ENCODE measurements at regions not wholly inside any gene's neighbourhood (a gene's known extent, or its start where the extent isn't known, plus 50 kb on each side); places are given as distances from the start of the nearest gene placed in this dataset.

GRCh38 chr5:152094716-152095115, 170.1 kb upstream of the GLRA1 start:
- no peaks in the 10 kb centered on the region for H3K36me3 ChIP-seq (ENCODE audit: control insufficient read depth, insufficient read depth, low read length)
- H3K4me1 ChIP-seq (ENCODE audit: control insufficient read depth, insufficient read depth, low read length, poor library complexity, severe bottlenecking), result no peaks in the 10 kb centered on the region
- no peak overlapping the region for H3K4me3 ChIP-seq (ENCODE audit: extremely low read depth, insufficient read depth, low read length, poor library complexity, severe bottlenecking)
- no CpG with 5 or more reads among the region's 2 CpGs for WGBS, 2 experiments (ENCODE audit: insufficient coverage in 2 of 2)
- H3K27ac ChIP-seq (ENCODE audit: low read depth, low read length, severe bottlenecking), result no peak overlapping the region
- no peaks in the 10 kb centered on the region for H3K9me3 ChIP-seq (ENCODE audit: control insufficient read depth, low read length)

DNA sequence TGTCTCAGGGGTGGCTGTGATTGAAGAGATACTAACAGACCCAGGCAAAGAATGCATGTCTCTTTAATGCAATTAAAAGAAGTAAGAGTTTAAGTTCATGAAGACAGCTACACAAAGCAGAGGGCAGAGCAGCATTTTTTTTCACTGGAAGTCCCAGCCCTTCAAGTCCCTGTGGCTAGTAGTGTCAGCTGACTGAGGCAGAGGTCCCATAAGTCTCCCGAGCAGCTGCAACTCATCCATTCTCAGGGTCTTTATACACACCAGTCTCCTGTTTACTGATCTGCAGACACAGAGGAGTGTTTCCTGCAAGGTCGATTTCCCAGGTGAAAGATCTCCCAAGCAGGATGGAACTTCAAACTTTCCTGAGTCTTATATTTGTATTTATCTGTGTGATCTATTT, 169.4 kb upstream of the GLRA1 start:
- no peak overlapping the region for H3K4me3 ChIP-seq (ENCODE audit: extremely low read depth, insufficient read depth, low read length, poor library complexity, severe bottlenecking)
- H3K27ac ChIP-seq (ENCODE audit: low read depth, low read length, severe bottlenecking), result no peak overlapping the region
- no peaks in the 10 kb centered on the region for H3K4me1 ChIP-seq (ENCODE audit: control insufficient read depth, insufficient read depth, low read length, poor library complexity, severe bottlenecking)
- H3K9me3 ChIP-seq (ENCODE audit: control insufficient read depth, low read length), result no peaks in the 10 kb centered on the region
- no peaks in the 10 kb centered on the region for H3K36me3 ChIP-seq (ENCODE audit: control insufficient read depth, insufficient read depth, low read length)
- 80% methylated on average over 1 of the region's 2 CpGs; no CpG with 5 or more reads in 1 of the 2 experiments for WGBS, 2 experiments (ENCODE audit: insufficient coverage in 2 of 2)

DNA sequence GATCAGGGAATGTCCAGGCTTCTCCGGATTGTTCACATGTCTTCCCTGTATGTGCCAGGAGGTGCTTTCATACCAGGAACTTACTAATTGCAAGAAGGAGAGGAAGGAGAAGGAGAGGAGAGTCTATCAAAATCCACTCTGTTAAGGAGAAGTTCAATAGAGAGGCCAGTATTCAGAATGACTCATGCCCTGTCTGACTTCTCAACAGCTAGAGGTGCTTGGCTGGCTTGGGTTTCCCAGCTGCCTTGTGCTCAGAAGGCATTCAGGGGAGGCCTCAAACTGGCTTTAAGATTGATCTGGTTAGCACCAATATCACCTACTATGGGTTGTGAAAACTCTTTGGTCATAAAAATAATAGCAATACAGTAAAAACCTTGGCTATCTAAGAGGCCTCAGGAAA, 167.9 kb upstream of the GLRA1 start:
- no peaks in the 10 kb centered on the region for H3K4me1 ChIP-seq (ENCODE audit: control insufficient read depth, insufficient read depth, low read length, poor library complexity, severe bottlenecking)
- no peak overlapping the region for H3K27ac ChIP-seq (ENCODE audit: low read depth, low read length, severe bottlenecking)
- H3K9me3 ChIP-seq (ENCODE audit: control insufficient read depth, low read length), result no peaks in the 10 kb centered on the region
- no peak overlapping the region for H3K4me3 ChIP-seq (ENCODE audit: extremely low read depth, insufficient read depth, low read length, poor library complexity, severe bottlenecking)
- no peaks in the 10 kb centered on the region for H3K36me3 ChIP-seq (ENCODE audit: control insufficient read depth, insufficient read depth, low read length)
- WGBS, 2 experiments (ENCODE audit: insufficient coverage in 2 of 2), result 86 to 100% methylated on average over 1 of the region's 1 CpG

- no peaks in the 10 kb centered on the region for H3K36me3 ChIP-seq (ENCODE audit: control insufficient read depth, insufficient read depth, low read length)
- no peak overlapping the region for H3K27ac ChIP-seq (ENCODE audit: low read depth, low read length, severe bottlenecking)
- no peaks in the 10 kb centered on the region for H3K9me3 ChIP-seq (ENCODE audit: control insufficient read depth, low read length)
- WGBS, 2 experiments (ENCODE audit: insufficient coverage in 2 of 2), result 75 to 100% methylated on average over 1 of the region's 2 CpGs
- no peak overlapping the region for H3K4me3 ChIP-seq (ENCODE audit: extremely low read depth, insufficient read depth, low read length, poor library complexity, severe bottlenecking)
- no peaks in the 10 kb centered on the region for H3K4me1 ChIP-seq (ENCODE audit: control insufficient read depth, insufficient read depth, low read length, poor library complexity, severe bottlenecking)
Measured at GRCh38 chr5:152089644-152090043, 165.0 kb upstream of the GLRA1 start.

DNA sequence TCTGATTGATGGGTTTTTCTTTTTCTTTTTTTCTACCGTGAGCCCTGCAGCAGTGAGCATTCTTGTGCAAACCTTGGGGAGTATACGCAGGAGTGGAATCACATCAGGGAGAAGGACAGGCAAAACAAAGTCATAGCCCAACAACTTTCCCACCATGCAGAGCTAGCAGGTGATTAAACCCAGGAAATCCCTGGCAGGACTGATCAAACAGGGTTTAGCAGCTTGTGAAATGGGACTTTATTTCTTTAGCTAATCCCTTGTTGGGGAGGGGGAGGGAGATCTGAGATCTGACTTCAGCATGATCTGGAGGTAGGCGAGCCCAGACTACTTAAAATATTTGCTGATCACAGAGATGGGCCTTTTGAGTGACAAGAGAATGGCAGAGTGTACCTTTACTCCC, 162.0 kb upstream of the GLRA1 start:
- WGBS, 2 experiments (ENCODE audit: insufficient coverage in 2 of 2), result 100% methylated on average over 1 of the region's 3 CpGs; no CpG with 5 or more reads in 1 of the 2 experiments
- no peak overlapping the region for H3K27ac ChIP-seq (ENCODE audit: low read depth, low read length, severe bottlenecking)
- H3K4me1 ChIP-seq (ENCODE audit: control insufficient read depth, insufficient read depth, low read length, poor library complexity, severe bottlenecking), result no peaks in the 10 kb centered on the region
- no peaks in the 10 kb centered on the region for H3K36me3 ChIP-seq (ENCODE audit: control insufficient read depth, insufficient read depth, low read length)
- no peak overlapping the region for H3K4me3 ChIP-seq (ENCODE audit: extremely low read depth, insufficient read depth, low read length, poor library complexity, severe bottlenecking)
- no peaks in the 10 kb centered on the region for H3K9me3 ChIP-seq (ENCODE audit: control insufficient read depth, low read length)

GRCh38 chr5:152084476-152084875, 159.8 kb upstream of the GLRA1 start:
- WGBS, 2 experiments (ENCODE audit: insufficient coverage in 2 of 2), result 97 to 100% methylated on average over 1 to 4 of the region's 4 CpGs
- no peaks in the 10 kb centered on the region for H3K36me3 ChIP-seq (ENCODE audit: control insufficient read depth, insufficient read depth, low read length)
- H3K4me1 ChIP-seq (ENCODE audit: control insufficient read depth, insufficient read depth, low read length, poor library complexity, severe bottlenecking), result no peaks in the 10 kb centered on the region
- no peak overlapping the region for H3K27ac ChIP-seq (ENCODE audit: low read depth, low read length, severe bottlenecking)
- no peaks in the 10 kb centered on the region for H3K9me3 ChIP-seq (ENCODE audit: control insufficient read depth, low read length)
- no peak overlapping the region for H3K4me3 ChIP-seq (ENCODE audit: extremely low read depth, insufficient read depth, low read length, poor library complexity, severe bottlenecking)

DNA sequence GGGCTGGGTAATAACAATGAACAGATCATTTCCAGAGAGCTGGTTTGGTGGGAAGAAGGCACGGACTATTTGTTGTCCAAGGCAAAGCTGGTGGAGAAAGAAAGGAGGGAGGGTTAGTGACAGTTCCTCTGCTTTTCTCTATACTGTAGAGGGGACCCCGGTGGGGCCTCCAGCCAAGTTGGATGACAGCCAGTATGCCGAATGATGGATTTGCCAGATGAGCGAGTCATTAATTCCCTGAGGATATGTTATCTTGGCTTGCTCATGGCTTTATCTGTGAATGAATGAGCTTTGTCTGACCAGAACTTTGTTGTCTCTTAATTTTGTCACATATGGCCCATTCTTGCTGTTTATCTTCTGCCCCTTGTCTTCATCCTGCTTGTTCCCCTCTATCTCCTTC, 158.6 kb upstream of the GLRA1 start:
- Histone ChIP-seq H3K4me3 (ENCODE audit: extremely low read depth, insufficient read depth, low read length, poor library complexity, severe bottlenecking) (no peak overlapping the region), H3K4me1 (ENCODE audit: control insufficient read depth, insufficient read depth, low read length, poor library complexity, severe bottlenecking) (no peaks in the 10 kb centered on the region), H3K36me3 (ENCODE audit: control insufficient read depth, insufficient read depth, low read length) (no peaks in the 10 kb centered on the region), H3K9me3 (ENCODE audit: control insufficient read depth, low read length) (no peaks in the 10 kb centered on the region), H3K27ac (ENCODE audit: low read depth, low read length, severe bottlenecking) (no peak overlapping the region)
- 82 to 91% methylated on average over 2 to 4 of the region's 4 CpGs for WGBS, 2 experiments (ENCODE audit: insufficient coverage in 2 of 2)

DNA sequence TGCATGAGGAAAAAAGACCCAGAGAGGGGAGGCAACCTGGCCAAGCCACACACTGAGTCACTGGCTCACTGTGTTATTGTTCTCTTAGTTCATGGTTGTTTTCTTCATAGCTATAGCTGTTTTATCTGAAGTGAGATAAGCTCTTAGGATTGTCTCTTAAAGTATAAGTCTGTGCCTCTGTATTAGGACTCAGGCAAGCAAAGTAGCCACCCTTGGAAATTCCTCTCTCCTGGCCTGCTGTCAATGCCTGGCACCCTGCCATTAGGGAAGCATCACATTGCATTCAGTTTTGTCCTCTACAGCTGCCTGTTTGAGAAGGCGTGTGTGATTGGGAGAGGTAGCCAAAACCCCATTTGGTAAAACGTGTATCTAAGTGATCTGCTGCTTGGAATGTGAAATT, 147.4 kb upstream of the GLRA1 start:
- Histone ChIP-seq H3K36me3 (ENCODE audit: control insufficient read depth, insufficient read depth, low read length) (no peaks in the 10 kb centered on the region), H3K4me1 (ENCODE audit: control insufficient read depth, insufficient read depth, low read length, poor library complexity, severe bottlenecking) (peaks cover 4% of the 10 kb centered on the region), H3K27ac (ENCODE audit: low read depth, low read length, severe bottlenecking) (no peak overlapping the region), H3K4me3 (ENCODE audit: extremely low read depth, insufficient read depth, low read length, poor library complexity, severe bottlenecking) (no peak overlapping the region), H3K9me3 (ENCODE audit: control insufficient read depth, low read length) (no peaks in the 10 kb centered on the region)
- 63 to 72% methylated on average over 2 of the region's 2 CpGs for WGBS, 2 experiments (ENCODE audit: insufficient coverage in 2 of 2)

- no peak overlapping the region for H3K27ac ChIP-seq (ENCODE audit: low read depth, low read length, severe bottlenecking)
- peaks cover 4% of the 10 kb centered on the region for H3K4me1 ChIP-seq (ENCODE audit: control insufficient read depth, insufficient read depth, low read length, poor library complexity, severe bottlenecking)
- 85 to 100% methylated on average over 2 of the region's 2 CpGs for WGBS, 2 experiments (ENCODE audit: insufficient coverage in 2 of 2)
- no peaks in the 10 kb centered on the region for H3K36me3 ChIP-seq (ENCODE audit: control insufficient read depth, insufficient read depth, low read length)
- no peaks in the 10 kb centered on the region for H3K9me3 ChIP-seq (ENCODE audit: control insufficient read depth, low read length)
- H3K4me3 ChIP-seq (ENCODE audit: extremely low read depth, insufficient read depth, low read length, poor library complexity, severe bottlenecking), result no peak overlapping the region
Measured at GRCh38 chr5:152070591-152070990, 145.9 kb upstream of the GLRA1 start.

DNA sequence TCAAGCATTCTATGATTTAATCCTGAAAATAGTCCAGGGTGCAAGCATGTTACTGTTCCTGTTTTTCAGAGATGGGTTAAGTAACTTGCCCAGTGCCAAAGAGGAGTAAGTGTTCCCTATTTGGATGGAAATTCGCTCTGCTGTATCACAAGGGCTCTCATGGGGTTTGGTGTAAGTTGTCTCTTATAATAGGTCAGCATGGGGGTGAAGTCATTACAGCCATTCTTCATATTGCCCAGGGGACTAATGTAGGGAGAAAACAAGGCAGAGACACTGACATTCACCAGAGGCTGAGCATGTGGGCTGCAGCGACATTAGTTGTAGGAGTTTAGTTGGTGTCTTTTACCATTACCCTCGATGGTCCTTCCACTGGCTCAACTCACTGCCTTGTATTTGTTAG, 142.1 kb upstream of the GLRA1 start:
- H3K36me3 ChIP-seq (ENCODE audit: control insufficient read depth, insufficient read depth, low read length), result no peaks in the 10 kb centered on the region
- H3K4me1 ChIP-seq (ENCODE audit: control insufficient read depth, insufficient read depth, low read length, poor library complexity, severe bottlenecking), result no peaks in the 10 kb centered on the region
- H3K9me3 ChIP-seq (ENCODE audit: control insufficient read depth, low read length), result no peaks in the 10 kb centered on the region
- 76 to 100% methylated on average over 2 of the region's 3 CpGs for WGBS, 2 experiments (ENCODE audit: insufficient coverage in 2 of 2)
- H3K4me3 ChIP-seq (ENCODE audit: extremely low read depth, insufficient read depth, low read length, poor library complexity, severe bottlenecking), result no peak overlapping the region
- no peak overlapping the region for H3K27ac ChIP-seq (ENCODE audit: low read depth, low read length, severe bottlenecking)

DNA sequence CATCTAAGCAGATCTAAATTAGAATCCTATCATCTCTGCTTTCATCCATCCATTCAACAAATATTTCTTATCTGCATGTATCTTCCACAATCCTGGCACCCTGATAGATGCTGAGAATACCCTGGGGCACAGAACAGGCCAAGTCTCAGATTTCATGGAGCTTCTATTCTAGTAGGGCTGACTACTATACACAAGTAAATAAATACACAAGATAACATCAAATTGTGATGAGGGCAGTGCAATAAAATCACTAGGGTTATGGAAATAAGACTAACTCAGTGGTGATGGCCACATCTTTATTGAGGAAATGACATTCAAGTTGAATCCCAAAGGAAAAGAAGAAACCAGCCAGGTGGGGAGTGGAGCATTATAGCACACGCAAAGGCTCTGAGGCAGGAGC, 138.4 kb upstream of the GLRA1 start:
- H3K36me3 ChIP-seq (ENCODE audit: control insufficient read depth, insufficient read depth, low read length), result no peaks in the 10 kb centered on the region
- H3K4me1 ChIP-seq (ENCODE audit: control insufficient read depth, insufficient read depth, low read length, poor library complexity, severe bottlenecking), result no peaks in the 10 kb centered on the region
- 89 to 100% methylated on average over 1 of the region's 1 CpG for WGBS, 2 experiments (ENCODE audit: insufficient coverage in 2 of 2)
- no peak overlapping the region for H3K27ac ChIP-seq (ENCODE audit: low read depth, low read length, severe bottlenecking)
- H3K4me3 ChIP-seq (ENCODE audit: extremely low read depth, insufficient read depth, low read length, poor library complexity, severe bottlenecking), result no peak overlapping the region
- H3K9me3 ChIP-seq (ENCODE audit: control insufficient read depth, low read length), result no peaks in the 10 kb centered on the region

- 86 to 100% methylated on average over 1 of the region's 2 CpGs for WGBS, 2 experiments (ENCODE audit: insufficient coverage in 2 of 2)
- Histone ChIP-seq H3K27ac (ENCODE audit: low read depth, low read length, severe bottlenecking) (no peak overlapping the region), H3K4me3 (ENCODE audit: extremely low read depth, insufficient read depth, low read length, poor library complexity, severe bottlenecking) (no peak overlapping the region), H3K36me3 (ENCODE audit: control insufficient read depth, insufficient read depth, low read length) (no peaks in the 10 kb centered on the region), H3K4me1 (ENCODE audit: control insufficient read depth, insufficient read depth, low read length, poor library complexity, severe bottlenecking) (no peaks in the 10 kb centered on the region), H3K9me3 (ENCODE audit: control insufficient read depth, low read length) (no peaks in the 10 kb centered on the region)
Measured at GRCh38 chr5:152061095-152061494, 136.4 kb upstream of the GLRA1 start.

All from mesodermal cell (in vitro differentiated cells).